Keratinocyte (primary cell): ENCODE measurements at regions not wholly inside any gene's neighbourhood (a gene's known extent, or its start where the extent isn't known, plus 50 kb on each side); places are given as distances from the start of the nearest gene placed in this dataset.

Experiments used
- DNase-seq: peaks from one replicate; pipeline ENCODE4 v3.0.0-alpha.2; 2011; ENCODE audit warnings: low read depth, missing footprints, low spot score
- FAIRE-seq: peaks from 2 replicates; lab custom pipeline; 2011; peaks lifted over from hg19 to GRCh38; lab: Jason Lieb, UNC
- H2AFZ ChIP-seq: 2 replicates; pipeline ENCODE4 v1.6.0; 2012; ENCODE audit warnings: low read length, control low read depth, inconsistent platforms; ENCODE audit not compliant: control insufficient read depth
- H3K27ac ChIP-seq: 2 replicates; pipeline ENCODE4 v1.5.1; 2011; ENCODE audit warnings: low read length; ENCODE audit not compliant: control insufficient read depth, insufficient read depth
- H3K27me3 ChIP-seq: 3 replicates; pipeline ENCODE4 v1.6.0; 2011; ENCODE audit warnings: low read length; ENCODE audit not compliant: control insufficient read depth, insufficient read depth; ENCODE audit errors: extremely low read depth
- H3K36me3 ChIP-seq, 2 experiments: 2 replicates in 1 of 2; 3 replicates in 1 of 2; pipeline ENCODE4 v1.5.1; 2011; ENCODE audit warnings: low read length in 2 of 2, mild to moderate bottlenecking in 1 of 2; ENCODE audit not compliant: control insufficient read depth in 2 of 2, insufficient read depth in 2 of 2; ENCODE audit errors: extremely low read depth in 1 of 2
- H3K4me1 ChIP-seq: 3 replicates; pipeline ENCODE4 v1.5.1; 2011; ENCODE audit warnings: low read length; ENCODE audit not compliant: control insufficient read depth, insufficient read depth; ENCODE audit errors: extremely low read depth
- H3K4me2 ChIP-seq: 3 replicates; pipeline ENCODE4 v1.6.0; 2011; ENCODE audit warnings: low read depth, low read length; ENCODE audit not compliant: control insufficient read depth, insufficient read depth; ENCODE audit errors: extremely low read depth
- H3K4me3 ChIP-seq, 3 experiments: fragments of 200-600 bp in 1 of 3; sonication (generic) in 1 of 3; 2 replicates in 2 of 3; 3 replicates in 1 of 3; pipeline ENCODE4 v1.5.1; 2011 to 2016; ENCODE audit warnings: low read length in 3 of 3, mild to moderate bottlenecking in 3 of 3, control low read depth in 2 of 3, inconsistent platforms in 1 of 3, low read depth in 1 of 3, mixed read lengths in 1 of 3, mixed run types in 1 of 3, moderate library complexity in 1 of 3; ENCODE audit not compliant: control insufficient read depth in 2 of 3, insufficient read depth in 2 of 3; ENCODE audit errors: extremely low read depth in 1 of 3
- H3K79me2 ChIP-seq: 2 replicates; pipeline ENCODE4 v1.6.0; 2012; ENCODE audit warnings: low read length; ENCODE audit not compliant: control insufficient read depth, insufficient read depth
- H3K9ac ChIP-seq: 3 replicates; pipeline ENCODE4 v1.6.0; 2011; ENCODE audit warnings: low read length; ENCODE audit not compliant: control insufficient read depth, insufficient read depth; ENCODE audit errors: extremely low read depth
- H3K9me1 ChIP-seq: 3 replicates; pipeline ENCODE4 v1.6.0; 2011; ENCODE audit warnings: low read length; ENCODE audit not compliant: control insufficient read depth, insufficient read depth; ENCODE audit errors: extremely low read depth
- H3K9me3 ChIP-seq: 2 replicates; pipeline ENCODE4 v1.5.1; 2012; ENCODE audit warnings: low read depth, low read length; ENCODE audit not compliant: control insufficient read depth
- H4K20me1 ChIP-seq: 3 replicates; pipeline ENCODE4 v1.6.0; 2011; ENCODE audit warnings: low read length; ENCODE audit not compliant: control insufficient read depth, insufficient read depth; ENCODE audit errors: extremely low read depth
- EZH2 ChIP-seq: IDR thresholded peaks from one replicate; pipeline ENCODE4 v1.6.1; 2012; ENCODE audit warnings: inconsistent platforms, mild to moderate bottlenecking, low read length, moderate library complexity
- dilution Hi-C: fragments of 300-500 bp; cut with MboI; formaldehyde crosslinking; loops from one replicate; pipeline ENCODE4 v1.7.0; 2020; ENCODE audit warnings: low sequenced_read_pairs; ENCODE audit not compliant: extremely low pct_ligation_motif_present
- TF ChIP-seq, protein P1 (sequence below), 3 experiments: IDR thresholded peaks in 1 of 3; conservative IDR thresholded peaks in 1 of 3; optimal IDR thresholded peaks in 1 of 3; 2 replicates in 2 of 3; 3 replicates in 1 of 3; pipeline versions ENCODE3 to v1.5.1; 2011; ENCODE audit warnings: low read length in 3 of 3, mild to moderate bottlenecking in 3 of 3, moderate library complexity in 2 of 3, control low read depth in 1 of 3, inconsistent platforms in 1 of 3; ENCODE audit not compliant: insufficient read depth in 2 of 3; ENCODE audit errors: extremely low read depth in 1 of 3

DNA sequence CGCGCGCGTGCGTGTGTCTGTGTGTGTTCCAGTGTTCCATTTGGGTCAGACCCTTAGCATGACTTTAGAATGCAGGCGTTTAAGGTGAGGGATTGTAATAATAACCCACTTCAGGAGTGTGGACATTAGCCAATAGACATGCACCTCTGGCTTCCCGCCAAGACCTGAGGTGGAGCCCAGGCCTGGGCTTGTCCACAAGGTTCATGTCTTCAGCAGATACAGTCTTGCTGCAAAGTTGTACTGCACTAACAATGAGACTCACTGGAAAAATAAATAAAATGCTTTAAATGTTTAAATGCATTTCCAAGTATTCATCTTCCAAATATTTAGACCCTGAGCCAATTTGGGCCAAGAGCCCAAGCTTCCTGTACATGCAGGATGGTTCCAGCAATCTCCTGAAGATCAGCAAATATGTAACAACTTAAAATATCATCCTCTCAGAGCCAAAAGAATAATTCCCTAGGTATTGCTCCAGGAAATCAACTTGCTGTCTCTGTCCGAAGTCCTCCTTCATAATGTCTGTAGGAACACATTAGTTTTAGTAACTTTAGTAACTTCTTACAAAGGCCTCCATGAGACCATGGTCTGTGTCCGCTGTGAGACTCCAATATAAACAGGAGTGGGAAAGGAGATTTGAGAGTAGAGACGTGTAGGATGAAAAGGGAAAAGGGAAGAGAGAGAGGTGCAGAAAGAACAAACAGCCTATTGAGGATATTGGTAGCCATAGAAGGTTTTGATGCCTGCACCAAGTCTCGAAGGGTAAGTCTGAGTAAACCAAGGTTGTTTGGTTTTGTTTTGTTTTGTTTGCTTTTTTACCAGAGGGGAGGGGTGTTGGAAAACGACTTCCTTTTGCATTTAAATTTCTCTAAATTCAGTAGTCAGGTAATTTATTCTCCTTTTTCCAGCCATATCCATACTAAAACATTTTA is 98.5 kb upstream of the KLF3 start:
- dilution Hi-C loops = no loop called here
- Histone ChIP-seq H3K4me3 (no peak overlapping the region), H3K27ac (peak overlapping the region; percentile 67), H4K20me1 (no peaks in the 10 kb centered on the region), H3K9ac (peak overlapping the region; percentile 39), H3K27me3 (no peaks in the 10 kb centered on the region), H3K4me1 (peaks cover 35% of the 10 kb centered on the region), H3K36me3 (no peaks in the 10 kb centered on the region), H3K9me3 (no peaks in the 10 kb centered on the region), H3K79me2 (no peaks in the 10 kb centered on the region), H3K4me2 (peak overlapping the region; percentile 71), H2AFZ (peak overlapping the region; percentile 24), H3K9me1 (no peaks in the 10 kb centered on the region)
- peak; percentile 45 for DNase-seq
- peak; percentile 93 for FAIRE-seq
- no peak for TF ChIP-seq EZH2
- TF ChIP-seq, protein P1, sequence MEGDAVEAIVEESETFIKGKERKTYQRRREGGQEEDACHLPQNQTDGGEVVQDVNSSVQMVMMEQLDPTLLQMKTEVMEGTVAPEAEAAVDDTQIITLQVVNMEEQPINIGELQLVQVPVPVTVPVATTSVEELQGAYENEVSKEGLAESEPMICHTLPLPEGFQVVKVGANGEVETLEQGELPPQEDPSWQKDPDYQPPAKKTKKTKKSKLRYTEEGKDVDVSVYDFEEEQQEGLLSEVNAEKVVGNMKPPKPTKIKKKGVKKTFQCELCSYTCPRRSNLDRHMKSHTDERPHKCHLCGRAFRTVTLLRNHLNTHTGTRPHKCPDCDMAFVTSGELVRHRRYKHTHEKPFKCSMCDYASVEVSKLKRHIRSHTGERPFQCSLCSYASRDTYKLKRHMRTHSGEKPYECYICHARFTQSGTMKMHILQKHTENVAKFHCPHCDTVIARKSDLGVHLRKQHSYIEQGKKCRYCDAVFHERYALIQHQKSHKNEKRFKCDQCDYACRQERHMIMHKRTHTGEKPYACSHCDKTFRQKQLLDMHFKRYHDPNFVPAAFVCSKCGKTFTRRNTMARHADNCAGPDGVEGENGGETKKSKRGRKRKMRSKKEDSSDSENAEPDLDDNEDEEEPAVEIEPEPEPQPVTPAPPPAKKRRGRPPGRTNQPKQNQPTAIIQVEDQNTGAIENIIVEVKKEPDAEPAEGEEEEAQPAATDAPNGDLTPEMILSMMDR (optimal IDR thresholded peaks at IDR 0.05 in 1 of 3, IDR thresholded peaks at IDR 0.05 in 1 of 3, conservative IDR thresholded peaks at IDR 0.05 in 1 of 3; ENCODE audit: extremely low read depth in 1 of 3, insufficient read depth in 2 of 3, low read length in 3 of 3) = no peak

DNA sequence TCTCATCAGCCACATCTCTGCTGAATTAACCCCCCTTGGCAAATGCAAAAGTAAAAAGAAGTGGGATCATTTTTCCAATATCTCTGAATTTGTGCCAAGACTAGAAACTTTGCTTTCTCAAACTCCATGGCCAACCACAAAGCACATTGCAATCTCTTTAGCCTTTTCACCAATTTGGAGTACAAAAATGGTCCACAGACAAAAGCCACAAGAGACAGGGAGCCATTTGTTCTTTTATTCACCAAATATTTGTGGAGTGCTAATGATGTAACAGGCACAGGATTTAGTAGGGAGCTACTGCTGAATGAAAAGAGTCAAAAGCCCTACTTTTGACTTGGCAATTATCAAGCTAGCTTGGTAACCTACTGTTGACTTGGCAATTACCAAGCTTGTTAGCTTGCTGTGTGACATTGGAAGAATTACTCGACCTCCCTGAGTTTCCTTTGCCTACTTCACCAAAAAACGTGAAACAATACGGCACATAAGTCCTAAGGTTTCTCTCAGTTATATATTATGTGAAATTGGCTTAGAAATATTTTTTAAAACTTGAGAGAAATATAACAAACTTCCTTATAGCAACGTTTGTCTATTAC is 97.1 kb upstream of the KLF3 start:
- Histone ChIP-seq H4K20me1 (no peaks in the 10 kb centered on the region), H3K4me1 (peaks cover 35% of the 10 kb centered on the region), H3K4me3 (no peak overlapping the region), H3K9ac (no peak overlapping the region), H3K27me3 (no peaks in the 10 kb centered on the region), H3K79me2 (no peaks in the 10 kb centered on the region), H2AFZ (no peak overlapping the region), H3K36me3 (no peaks in the 10 kb centered on the region), H3K9me1 (no peaks in the 10 kb centered on the region), H3K4me2 (peak overlapping the region; percentile 71), H3K9me3 (no peaks in the 10 kb centered on the region), H3K27ac (peak overlapping the region; percentile 47)
- dilution Hi-C loops = no loop called here
- DNase-seq (no peak), FAIRE-seq (peak; percentile 13)
- TF ChIP-seq, protein P1 (optimal IDR thresholded peaks at IDR 0.05 in 1 of 3, IDR thresholded peaks at IDR 0.05 in 1 of 3, conservative IDR thresholded peaks at IDR 0.05 in 1 of 3; ENCODE audit: extremely low read depth in 1 of 3, insufficient read depth in 2 of 3, low read length in 3 of 3) = no peak
- no peak for TF ChIP-seq EZH2
